Panc1 (cell line): ENCODE measurements at regions not wholly inside any gene's neighbourhood (a gene's known extent, or its start where the extent isn't known, plus 50 kb on each side); places are given as distances from the start of the nearest gene placed in this dataset.

Experiments
- ATAC-seq: fragments of 200-7000 bp; cut with Tn5 transposase; 2 replicates; pipeline ENCODE4 v1.9.1; 2020; ENCODE audit warnings: mild to moderate bottlenecking, moderate library complexity
- BruUV-seq: library from RNA; stranded (reverse); fragments of 400-500 nt; replicated peaks from 2 replicates; lab custom pipeline; 2021; lab: Mats Ljungman, UMichigan
- CTCF ChIA-PET: fragments of 300-600 bp; sonication (Branson Sonifier 250); formaldehyde crosslinking; loops from one replicate; lab custom pipeline; 2022; ENCODE audit warnings: antibody characterized with exemption; lab: Charles Lee
- POLR2A ChIA-PET: fragments of 300-600 bp; sonication (Branson Sonifier 250); formaldehyde crosslinking; loops from one replicate; lab custom pipeline; 2022; ENCODE audit warnings: antibody characterized with exemption; lab: Charles Lee
- DNase-seq: peaks from one replicate; pipeline ENCODE4 v3.0.0-alpha.2; 2010; ENCODE audit warnings: low read depth, low spot score
- H3K27ac ChIP-seq: 2 replicates; pipeline ENCODE4 v1.5.1; 2011; ENCODE audit warnings: mild to moderate bottlenecking, low read length, inconsistent platforms
- H3K27me3 ChIP-seq: fragments of 200-500 bp; sonication (Bioruptor generic); 2 replicates; pipeline ENCODE4 v1.6.0; 2014; ENCODE audit warnings: low read length, inconsistent platforms; ENCODE audit not compliant: control insufficient read depth, insufficient read depth
- H3K36me3 ChIP-seq: fragments of 200-500 bp; sonication (Bioruptor generic); 2 replicates; pipeline ENCODE4 v1.5.1; 2014; ENCODE audit warnings: inconsistent platforms, mild to moderate bottlenecking, low read length, moderate library complexity; ENCODE audit not compliant: control insufficient read depth, insufficient read depth
- H3K4me1 ChIP-seq: 2 replicates; pipeline ENCODE4 v1.5.1; 2011; ENCODE audit warnings: inconsistent platforms, mild to moderate bottlenecking, low read length, moderate library complexity; ENCODE audit not compliant: control insufficient read depth, insufficient read depth
- H3K4me3 ChIP-seq, 2 experiments: 2 replicates each; pipeline ENCODE4 v1.5.1; 2011 to 2012; ENCODE audit warnings: low read depth in 2 of 2, low read length in 2 of 2, mild to moderate bottlenecking in 2 of 2, inconsistent platforms in 1 of 2, moderate library complexity in 1 of 2
- H3K9me3 ChIP-seq: fragments of 200-500 bp; sonication (Bioruptor generic); 2 replicates; pipeline ENCODE4 v1.5.1; 2014; ENCODE audit warnings: low read depth, mild to moderate bottlenecking, inconsistent platforms, low read length, moderate library complexity; ENCODE audit not compliant: control insufficient read depth, insufficient read depth
- POLR2AphosphoS5 ChIP-seq: IDR thresholded peaks from 2 replicates; pipeline ENCODE4 v1.6.1; 2012; ENCODE audit warnings: mild to moderate bottlenecking, low read depth, low read length, moderate library complexity
- SIN3A ChIP-seq: IDR thresholded peaks from 2 replicates; pipeline ENCODE4 v1.6.1; 2012; ENCODE audit warnings: low read depth, mild to moderate bottlenecking, low read length, moderate library complexity, borderline replicate concordance; ENCODE audit not compliant: insufficient read depth
- TCF7L2 ChIP-seq: IDR thresholded peaks from 2 replicates; pipeline ENCODE4 v1.6.1; 2011; ENCODE audit warnings: mild to moderate bottlenecking, low read depth, low read length, inconsistent platforms
- in situ Hi-C: cut with HindIII; loops from 2 replicates; pipeline ENCODE4 v1.10.0; 2016; ENCODE audit warnings: low sequenced_read_pairs, low pct_unique_long_range_greater_than_20kb
- intact Hi-C: fragments of 100-400 bp; cut with micrococcal nuclease; formaldehyde crosslinking; loops from one replicate; pipeline ENCODE4 v1.10.0; 2022; ENCODE audit not compliant: unreplicated experiment
- TF ChIP-seq, protein P1 (sequence below): fragments of 450-650 bp; IDR thresholded peaks from 2 replicates; pipeline ENCODE4 v1.5.1; 2017; ENCODE audit warnings: mild to moderate bottlenecking
- TF ChIP-seq, protein P2 (sequence below), 2 experiments: IDR thresholded peaks; 2 replicates each; pipeline ENCODE4 v1.6.1; 2011 to 2012; ENCODE audit warnings: low read depth in 2 of 2, control low read depth in 1 of 2, low read length in 1 of 2, mild to moderate bottlenecking in 1 of 2, moderate library complexity in 1 of 2; ENCODE audit not compliant: insufficient read depth in 1 of 2

DNA sequence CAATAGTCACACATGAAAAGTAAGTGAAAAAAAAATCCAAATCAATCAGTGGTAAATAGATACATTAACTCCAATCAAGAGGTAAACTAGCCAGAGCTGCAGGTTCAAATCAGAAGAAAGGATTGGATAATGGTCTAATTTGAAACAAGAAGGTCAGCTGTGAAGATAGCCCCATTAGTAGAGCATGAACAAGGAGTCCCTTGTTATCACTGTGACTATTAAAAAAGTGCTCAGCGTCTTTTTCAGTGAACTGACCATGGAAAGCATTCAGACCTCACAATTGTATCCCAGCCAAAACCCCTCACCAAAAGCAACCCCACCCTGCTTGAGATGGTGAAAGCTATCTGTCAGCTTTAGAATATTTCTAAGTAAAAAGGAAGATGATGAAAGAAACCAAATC, 125.0 kb upstream of the EGLN3 start:
- POLR2A ChIA-PET: no interaction called here

DNA sequence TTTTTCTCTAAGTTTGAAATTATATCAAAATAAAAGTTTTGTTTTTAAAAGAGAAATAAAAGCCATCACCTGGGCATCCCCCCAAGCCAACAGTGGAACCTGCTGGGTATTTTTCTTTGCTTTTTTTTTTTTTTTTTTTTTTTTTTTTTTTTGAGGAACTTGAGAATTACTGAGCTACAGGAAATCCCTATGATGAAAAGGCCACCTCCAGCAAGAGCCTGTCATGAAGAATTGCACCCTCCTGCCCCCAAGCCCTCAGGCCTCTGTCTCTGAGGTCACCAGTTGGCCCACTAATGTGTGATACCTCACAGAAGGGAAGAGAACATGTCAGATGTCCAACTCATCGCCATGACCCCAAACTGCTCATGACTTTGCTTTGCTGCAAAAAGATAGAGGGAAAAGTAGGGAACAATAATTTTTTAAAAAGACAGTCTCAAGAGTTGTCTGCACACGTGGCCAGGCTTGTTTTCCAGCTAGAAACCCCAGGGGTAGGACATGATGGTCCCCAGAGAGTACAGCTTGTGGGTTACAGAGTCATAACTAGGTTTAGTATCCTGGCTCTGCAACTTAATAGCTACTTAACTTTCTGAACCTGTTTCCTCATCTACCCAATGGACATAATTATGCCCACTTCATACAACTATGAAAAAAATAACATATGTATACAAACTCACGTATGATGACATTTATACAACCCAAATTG, 124.3 kb upstream of the EGLN3 start:
- intact Hi-C loops: no loop called here
- no peak for TF ChIP-seq TCF7L2
- TF ChIP-seq, protein P1, sequence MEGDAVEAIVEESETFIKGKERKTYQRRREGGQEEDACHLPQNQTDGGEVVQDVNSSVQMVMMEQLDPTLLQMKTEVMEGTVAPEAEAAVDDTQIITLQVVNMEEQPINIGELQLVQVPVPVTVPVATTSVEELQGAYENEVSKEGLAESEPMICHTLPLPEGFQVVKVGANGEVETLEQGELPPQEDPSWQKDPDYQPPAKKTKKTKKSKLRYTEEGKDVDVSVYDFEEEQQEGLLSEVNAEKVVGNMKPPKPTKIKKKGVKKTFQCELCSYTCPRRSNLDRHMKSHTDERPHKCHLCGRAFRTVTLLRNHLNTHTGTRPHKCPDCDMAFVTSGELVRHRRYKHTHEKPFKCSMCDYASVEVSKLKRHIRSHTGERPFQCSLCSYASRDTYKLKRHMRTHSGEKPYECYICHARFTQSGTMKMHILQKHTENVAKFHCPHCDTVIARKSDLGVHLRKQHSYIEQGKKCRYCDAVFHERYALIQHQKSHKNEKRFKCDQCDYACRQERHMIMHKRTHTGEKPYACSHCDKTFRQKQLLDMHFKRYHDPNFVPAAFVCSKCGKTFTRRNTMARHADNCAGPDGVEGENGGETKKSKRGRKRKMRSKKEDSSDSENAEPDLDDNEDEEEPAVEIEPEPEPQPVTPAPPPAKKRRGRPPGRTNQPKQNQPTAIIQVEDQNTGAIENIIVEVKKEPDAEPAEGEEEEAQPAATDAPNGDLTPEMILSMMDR: no peak
- TF ChIP-seq SIN3A: no peak
- TF ChIP-seq, protein P2, sequence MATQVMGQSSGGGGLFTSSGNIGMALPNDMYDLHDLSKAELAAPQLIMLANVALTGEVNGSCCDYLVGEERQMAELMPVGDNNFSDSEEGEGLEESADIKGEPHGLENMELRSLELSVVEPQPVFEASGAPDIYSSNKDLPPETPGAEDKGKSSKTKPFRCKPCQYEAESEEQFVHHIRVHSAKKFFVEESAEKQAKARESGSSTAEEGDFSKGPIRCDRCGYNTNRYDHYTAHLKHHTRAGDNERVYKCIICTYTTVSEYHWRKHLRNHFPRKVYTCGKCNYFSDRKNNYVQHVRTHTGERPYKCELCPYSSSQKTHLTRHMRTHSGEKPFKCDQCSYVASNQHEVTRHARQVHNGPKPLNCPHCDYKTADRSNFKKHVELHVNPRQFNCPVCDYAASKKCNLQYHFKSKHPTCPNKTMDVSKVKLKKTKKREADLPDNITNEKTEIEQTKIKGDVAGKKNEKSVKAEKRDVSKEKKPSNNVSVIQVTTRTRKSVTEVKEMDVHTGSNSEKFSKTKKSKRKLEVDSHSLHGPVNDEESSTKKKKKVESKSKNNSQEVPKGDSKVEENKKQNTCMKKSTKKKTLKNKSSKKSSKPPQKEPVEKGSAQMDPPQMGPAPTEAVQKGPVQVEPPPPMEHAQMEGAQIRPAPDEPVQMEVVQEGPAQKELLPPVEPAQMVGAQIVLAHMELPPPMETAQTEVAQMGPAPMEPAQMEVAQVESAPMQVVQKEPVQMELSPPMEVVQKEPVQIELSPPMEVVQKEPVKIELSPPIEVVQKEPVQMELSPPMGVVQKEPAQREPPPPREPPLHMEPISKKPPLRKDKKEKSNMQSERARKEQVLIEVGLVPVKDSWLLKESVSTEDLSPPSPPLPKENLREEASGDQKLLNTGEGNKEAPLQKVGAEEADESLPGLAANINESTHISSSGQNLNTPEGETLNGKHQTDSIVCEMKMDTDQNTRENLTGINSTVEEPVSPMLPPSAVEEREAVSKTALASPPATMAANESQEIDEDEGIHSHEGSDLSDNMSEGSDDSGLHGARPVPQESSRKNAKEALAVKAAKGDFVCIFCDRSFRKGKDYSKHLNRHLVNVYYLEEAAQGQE (IDR thresholded peaks at IDR 0.05; ENCODE audit: insufficient read depth in 1 of 2, low read depth in 2 of 2, low read length in 1 of 2): no peak
- no peak for TF ChIP-seq POLR2AphosphoS5
- Histone ChIP-seq H3K9me3 (no peaks in the 10 kb centered on the region), H3K27ac (no peak overlapping the region), H3K4me1 (no peaks in the 10 kb centered on the region), H3K27me3 (no peaks in the 10 kb centered on the region), H3K36me3 (no peaks in the 10 kb centered on the region), H3K4me3 (no peak overlapping the region)
- ATAC-seq: no peak
- ChIA-PET POLR2A (no interaction called here), CTCF (no interaction called here)
- DNase-seq: no peak
- no TSS peak for BruUV-seq
- in situ Hi-C loops: no loop called here

More for the DNA sequence above, 125.0 kb upstream of the EGLN3 start:
- in situ Hi-C loops (no loop called here), intact Hi-C loops (no loop called here)
- ATAC-seq (no peak), DNase-seq (no peak)
- BruUV-seq: no TSS peak
- CTCF ChIA-PET: no interaction called here
- TF ChIP-seq, protein P1: no peak
- TF ChIP-seq SIN3A: no peak
- TF ChIP-seq TCF7L2: no peak
- no peak for TF ChIP-seq POLR2AphosphoS5
- Histone ChIP-seq H3K4me3 (no peak overlapping the region), H3K9me3 (no peaks in the 10 kb centered on the region), H3K27me3 (no peaks in the 10 kb centered on the region), H3K36me3 (no peaks in the 10 kb centered on the region), H3K4me1 (peaks cover 4% of the 10 kb centered on the region; the same call in 1 of the 2 replicates), H3K27ac (no peak overlapping the region)
